ENCODE measurements at regions not wholly inside any gene's neighbourhood (a gene's known extent, or its start where the extent isn't known, plus 50 kb on each side); places are given as distances from the start of the nearest gene placed in this dataset.
"Not testable (repeated sequence)": the region's sequence is repeated elsewhere in the genome, so short reads cannot be mapped to it uniquely, and the experiment has no call there.

DNA sequence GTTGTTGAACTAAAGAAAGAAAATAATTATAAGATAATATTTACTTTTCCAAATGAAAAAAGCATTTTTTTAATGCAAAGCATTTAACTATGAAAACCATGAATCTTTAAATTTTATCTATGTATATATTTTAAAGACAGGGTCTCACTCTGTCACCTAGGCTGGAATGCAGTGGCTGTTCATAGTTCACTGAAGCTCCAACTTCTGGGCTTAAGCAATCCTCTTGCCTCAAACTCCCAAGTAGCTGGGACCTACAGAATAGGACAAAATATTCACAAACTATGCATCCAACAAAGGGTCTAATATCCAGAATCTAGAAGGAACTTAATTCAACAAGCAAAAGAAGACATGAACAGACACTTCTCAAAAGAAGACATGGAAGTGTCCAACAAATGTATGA, 55.9 kb upstream of the ALB start:
- DNase-seq (ENCODE audit: low read depth, low spot score), result no peak

DNA sequence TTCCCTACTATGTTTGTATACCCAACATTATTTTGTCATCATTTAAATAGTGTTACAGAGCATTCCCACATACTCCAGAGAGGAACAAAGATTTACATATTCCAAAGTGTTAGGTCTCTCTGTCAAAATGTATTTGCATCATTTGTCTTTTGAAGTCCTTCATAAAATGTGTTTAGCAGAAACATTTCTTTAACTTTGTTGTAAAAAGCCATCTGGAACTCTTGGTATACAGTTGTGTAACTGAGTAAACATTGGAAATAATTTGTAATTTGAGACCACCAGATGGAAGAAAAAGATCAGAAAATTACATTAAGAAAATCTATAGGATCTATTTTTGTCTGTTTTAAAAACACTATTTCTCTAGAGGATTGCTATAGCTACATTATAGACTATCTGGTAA, 56.6 kb upstream of the ALB start:
- DNase-seq (ENCODE audit: low read depth, low spot score), result no peak

DNA sequence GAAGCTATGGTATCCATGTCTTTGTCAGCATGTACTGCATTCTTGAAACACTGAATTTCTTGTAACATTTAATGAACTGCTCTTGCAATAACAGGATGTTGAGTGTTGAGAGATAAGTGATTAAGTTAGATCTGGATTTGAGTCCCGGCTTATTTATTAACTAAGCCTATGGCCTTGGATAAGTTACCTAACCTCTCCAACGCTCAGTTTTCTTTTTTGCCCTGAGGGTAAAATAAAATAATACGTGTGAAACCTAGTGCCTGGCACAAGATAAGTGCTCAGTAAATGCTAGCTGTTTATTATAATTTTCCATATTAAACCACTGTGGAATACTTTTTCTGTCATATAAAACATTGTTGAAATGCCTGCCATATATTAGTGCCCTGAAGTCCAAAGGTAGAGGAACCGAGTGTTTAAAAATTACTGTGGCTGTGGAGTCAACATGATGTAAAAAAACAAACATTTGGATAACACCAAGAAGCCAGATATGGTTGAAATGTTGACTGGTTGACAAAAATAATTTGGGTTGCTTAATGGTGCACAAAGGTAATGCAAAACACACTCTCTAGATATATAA, 58.6 kb upstream of the ALB start:
- DNase-seq (ENCODE audit: low read depth, low spot score), result no peak

DNA sequence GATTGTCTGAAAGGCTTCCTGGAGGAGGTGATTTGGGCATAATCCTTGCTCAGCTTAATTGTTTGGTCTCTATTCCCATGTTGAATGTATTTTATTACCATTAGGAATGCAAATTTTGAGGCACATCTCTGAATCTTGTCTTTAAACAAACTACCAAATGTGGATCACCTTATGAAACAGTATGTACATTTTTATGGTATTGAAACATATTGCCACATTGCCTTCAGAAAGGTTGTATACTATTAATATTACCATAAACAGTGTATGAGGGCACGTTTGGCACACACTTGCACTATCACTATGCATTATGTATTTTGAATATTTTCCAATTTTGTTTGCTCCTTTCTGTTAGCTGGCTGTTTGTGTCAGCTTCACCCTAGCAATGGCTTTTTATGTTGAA, 60.0 kb upstream of the ALB start:
- DNase-seq (ENCODE audit: low read depth, low spot score), result no peak

DNA sequence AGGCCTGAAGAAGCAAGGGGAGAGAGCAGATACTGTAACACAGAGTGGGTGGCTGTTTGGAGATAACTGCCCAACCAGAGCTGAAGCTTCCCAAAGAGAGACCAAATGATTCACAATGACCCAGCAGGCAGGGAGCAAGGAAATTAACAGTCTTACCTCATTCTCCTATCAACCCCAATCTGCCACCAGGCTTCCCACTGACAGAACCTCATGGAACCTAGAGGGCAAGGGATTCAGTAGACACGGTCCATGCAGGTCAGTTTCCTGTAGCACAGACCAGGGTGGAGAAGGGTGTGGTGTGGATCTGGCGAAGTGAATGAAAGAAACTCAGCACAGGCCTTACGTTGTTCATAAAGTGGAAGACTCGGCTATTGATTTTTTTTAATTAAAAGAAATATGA, 60.7 kb upstream of the ALB start:
- no peak for DNase-seq (ENCODE audit: low read depth, low spot score)

DNA sequence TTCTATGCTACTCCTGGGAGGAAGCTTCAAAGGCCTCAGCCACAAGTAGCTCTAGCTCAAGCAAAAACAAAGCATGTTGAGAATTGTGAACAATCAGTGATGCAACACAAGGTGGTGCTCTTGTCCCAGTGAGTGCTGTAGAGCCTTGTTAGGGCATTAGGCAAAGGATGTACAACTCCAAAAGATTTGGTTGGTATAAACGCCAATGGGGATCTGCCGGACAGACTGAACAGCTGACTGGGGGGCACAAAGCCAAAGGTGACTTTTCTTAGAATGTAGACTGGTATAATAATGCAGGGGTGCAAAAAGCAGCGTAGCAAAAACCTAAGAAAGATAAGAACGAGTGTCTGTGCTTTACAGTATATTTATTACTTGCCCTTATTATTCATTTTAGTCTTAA, 62.6 kb upstream of the ALB start:
- DNase-seq (ENCODE audit: low read depth, low spot score), result peak; percentile 2

DNA sequence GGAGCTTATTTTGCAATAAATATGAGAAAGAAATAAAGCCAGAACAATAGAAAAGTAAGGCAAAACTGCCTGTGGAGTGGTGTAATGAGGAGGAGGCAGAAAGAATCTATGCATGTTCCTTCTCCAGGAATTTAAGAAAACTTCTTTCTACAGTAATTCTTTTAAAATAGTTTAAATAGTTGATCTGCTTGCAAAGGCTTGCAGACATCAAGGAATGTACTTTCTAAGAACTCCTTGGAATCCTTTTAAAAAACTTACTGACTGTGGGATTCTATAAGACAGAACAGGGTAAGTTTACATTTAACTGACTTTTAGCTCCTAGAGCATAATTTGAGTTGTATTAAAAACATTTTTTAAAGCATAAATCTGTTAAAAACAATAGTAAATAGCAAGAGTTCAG, 63.2 kb upstream of the ALB start:
- DNase-seq (ENCODE audit: low read depth, low spot score), result no peak

DNA sequence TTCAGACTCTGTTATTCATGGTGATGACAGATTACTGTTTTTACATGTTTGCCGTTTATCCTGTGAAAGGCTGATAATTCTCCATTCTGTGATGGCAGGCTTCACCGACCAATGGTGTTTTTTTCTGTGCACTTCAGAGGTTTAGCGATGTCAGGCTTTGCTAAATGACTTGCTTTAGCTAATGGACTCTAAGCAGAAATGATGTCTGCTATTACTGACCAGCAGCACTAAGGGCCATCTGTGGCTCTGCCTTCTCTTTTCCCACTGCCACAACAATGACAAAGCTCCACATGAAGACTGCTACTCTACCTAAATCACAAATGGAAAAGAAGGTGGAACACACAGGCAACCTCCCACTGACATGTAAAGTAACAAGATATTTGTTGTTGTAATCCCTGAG, 68.4 kb upstream of the ALB start:
- DNase-seq (ENCODE audit: low read depth, low spot score), result no peak

DNA sequence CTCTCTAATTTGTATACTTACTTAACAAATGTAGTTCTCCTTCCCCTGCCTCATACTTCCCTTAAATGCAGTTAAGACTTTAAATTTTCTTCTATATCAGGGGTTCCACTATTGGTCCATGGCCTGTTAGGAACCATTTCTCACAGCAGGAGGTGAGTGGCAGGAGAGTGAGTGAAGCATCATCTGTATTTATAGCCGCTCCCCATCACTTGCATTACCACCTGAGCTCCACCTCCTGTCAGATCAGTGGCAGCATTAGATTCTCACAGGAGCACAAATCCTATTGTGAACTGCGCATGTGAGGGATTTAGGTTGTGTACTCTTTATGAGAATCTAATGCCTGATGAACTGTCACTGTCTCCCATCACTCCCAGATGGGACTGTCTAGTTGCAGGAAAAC, 72.1 kb upstream of the ALB start:
- not testable (repeated sequence) for DNase-seq (ENCODE audit: low read depth, low spot score)

DNA sequence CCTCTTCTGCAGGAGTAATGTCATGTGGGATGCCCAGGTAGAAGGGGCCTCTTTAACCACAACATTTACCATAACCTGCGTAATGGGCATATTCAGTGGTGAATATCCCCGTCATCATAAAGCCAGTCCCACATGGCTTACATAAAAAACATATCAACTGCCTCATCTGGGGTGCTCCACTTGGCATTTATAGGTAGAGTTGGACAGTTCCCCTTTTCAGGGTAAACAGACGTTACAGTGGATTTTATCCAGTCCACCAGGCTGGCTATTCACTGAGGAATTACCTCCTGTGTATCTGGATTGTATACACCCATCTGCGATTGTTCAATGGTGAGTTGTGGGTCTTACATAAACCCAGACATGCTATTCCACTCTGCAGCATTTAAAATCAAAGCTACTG, 70.7 kb upstream of the ANKRD17 start:
- DNase-seq (ENCODE audit: low read depth, low spot score), result no peak

DNA sequence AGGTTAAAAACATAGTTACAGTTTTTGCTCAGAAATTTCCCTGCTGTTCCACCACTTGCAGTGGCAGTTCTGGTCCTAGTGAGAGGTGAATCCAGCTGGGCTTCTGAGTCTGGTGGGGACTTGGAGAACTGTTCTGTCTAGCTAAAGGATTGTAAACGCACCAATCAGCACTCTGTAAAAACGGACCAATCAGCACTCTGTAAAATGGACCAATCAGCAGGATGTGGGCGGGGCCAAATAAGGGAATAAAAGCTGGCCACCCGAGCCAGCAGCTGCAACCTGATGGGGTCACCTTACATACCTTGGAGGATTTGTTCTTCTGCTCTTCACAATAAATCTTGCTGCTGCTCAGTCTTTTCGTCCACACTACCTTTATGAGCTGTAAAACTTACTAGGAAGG, 67.2 kb upstream of the ANKRD17 start:
- not testable (repeated sequence) for DNase-seq (ENCODE audit: low read depth, low spot score)

DNA sequence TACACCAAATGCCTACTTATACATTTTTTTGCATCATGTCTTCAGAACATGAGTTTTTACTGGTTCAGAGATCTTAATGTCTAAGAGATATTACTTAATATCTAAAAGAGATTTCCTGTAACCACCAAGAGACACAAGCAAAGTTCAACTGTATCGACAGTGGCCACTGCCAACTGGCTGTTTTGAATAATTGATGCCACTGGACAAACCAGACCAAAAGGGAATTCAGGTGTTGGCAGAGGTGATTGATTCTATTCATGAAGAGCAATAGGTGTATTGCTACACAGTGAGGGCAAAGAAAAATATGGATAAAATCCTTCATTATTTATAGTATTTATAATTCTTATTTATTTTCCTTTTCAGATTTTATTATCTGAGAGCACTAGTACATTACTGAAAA, 58.5 kb upstream of the ANKRD17 start:
- DNase-seq (ENCODE audit: low read depth, low spot score), result no peak

DNA sequence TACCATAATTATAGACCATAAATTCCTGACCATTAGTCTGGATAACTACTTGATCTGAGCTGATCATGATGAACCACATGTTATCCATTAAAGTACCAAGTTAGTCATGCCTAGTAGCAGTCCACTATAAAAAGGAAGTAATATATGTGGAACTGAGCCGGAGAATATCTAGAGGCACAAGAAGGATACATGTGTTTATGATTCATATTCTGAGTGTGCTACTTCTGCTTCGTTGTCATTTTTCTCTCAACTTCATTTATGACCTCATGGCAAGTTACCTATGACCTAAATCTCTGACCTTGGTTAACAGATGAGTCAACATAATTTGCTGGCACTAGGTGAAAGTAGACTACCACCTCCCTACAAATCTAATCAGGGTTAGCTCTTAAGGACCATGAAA, 56.5 kb upstream of the ANKRD17 start:
- no peak for DNase-seq (ENCODE audit: low read depth, low spot score)

DNA sequence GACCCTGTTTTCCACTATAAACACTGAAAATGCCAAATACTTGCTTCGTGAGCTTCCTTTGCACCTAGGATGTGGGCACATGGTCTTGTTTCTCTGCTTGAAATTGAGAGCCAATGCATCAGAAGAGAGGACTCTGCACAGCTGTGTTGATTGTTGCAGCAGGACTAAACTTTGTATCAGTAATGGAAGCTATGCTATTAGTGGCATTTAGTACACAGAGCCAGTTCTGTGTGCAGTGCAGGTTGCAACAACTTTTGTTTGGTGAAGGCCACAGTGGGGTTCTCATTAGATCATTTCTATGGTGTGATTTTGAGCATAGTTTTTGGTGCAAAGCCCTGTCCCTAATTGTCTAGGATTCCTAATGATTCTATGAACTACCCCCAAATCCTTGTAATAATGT, 54.4 kb upstream of the ANKRD17 start:
- no peak for DNase-seq (ENCODE audit: low read depth, low spot score)

DNA sequence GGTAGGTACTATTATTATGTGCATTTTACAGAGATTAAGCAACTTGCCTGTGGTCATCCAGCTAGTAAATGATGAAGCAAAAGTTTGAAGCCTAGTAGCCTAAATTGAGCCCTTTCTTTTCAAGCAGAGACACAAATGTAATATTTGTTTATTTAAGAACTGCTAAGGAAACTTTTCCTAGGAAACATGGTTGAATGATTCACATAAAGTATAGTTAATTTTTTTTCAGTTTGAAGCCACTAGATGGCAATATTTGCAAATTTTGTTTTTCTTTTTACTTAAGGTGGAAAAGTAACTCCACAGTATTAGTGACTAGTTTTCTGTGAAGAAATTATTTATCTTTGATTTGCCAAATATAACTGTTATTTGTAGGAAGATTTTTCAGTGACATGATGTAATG, 52.8 kb upstream of the ANKRD17 start:
- no peak for DNase-seq (ENCODE audit: low read depth, low spot score)

DNA sequence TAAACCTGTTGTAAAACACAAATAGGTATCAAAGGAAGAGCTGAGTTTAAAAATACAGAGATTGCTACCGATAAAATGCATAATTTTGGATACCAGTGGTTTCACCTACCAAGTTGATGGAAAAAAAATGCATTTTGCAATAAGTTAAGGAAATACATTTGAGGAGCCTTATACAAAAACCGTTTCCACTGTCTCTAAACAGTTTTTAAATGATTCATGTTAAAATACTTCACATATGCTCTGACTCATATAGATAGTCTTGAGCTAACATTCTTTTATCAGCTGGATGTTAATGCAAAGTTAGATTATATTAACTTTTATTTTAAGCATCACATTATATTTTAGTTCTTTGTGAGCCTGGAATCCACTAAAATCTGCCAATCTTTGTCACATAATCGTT, 50.6 kb upstream of the ANKRD17 start:
- DNase-seq (ENCODE audit: low read depth, low spot score), result no peak
